ENCODE measurements at regions not wholly inside any gene's neighbourhood (a gene's known extent, or its start where the extent isn't known, plus 50 kb on each side); places are given as distances from the start of the nearest gene placed in this dataset.

GRCh38 chr2:19062370-19062769, 296.1 kb downstream of the OSR1 start:
- CTCF ChIA-PET, result no interaction called here
- H3K27ac Mint-ChIP-seq (ENCODE audit: unreplicated experiment), result no peak overlapping the region
- no peaks in the 10 kb centered on the region for H3K27me3 ChIP-seq (replicated peaks; ENCODE audit: control insufficient read depth, insufficient read depth, low read length)
- no peaks in the 10 kb centered on the region for H3K9me3 ChIP-seq
- intact Hi-C loops (cut with micrococcal nuclease; ENCODE audit: unreplicated experiment), result no loop called here
- H3K27me3 Mint-ChIP-seq (ENCODE audit: insufficient read depth, unreplicated experiment), result no peaks in the 10 kb centered on the region
- H3K4me3 ChIP-seq (ENCODE audit: low read depth, low read length), result no peak overlapping the region
- BruUV-seq (replicated peaks), result no TSS peak
- DNase-seq, result no peak
- peaks cover 4% of the 10 kb centered on the region; the same call in 1 of the 2 replicates for H3K4me1 ChIP-seq
- H3K9me3 Mint-ChIP-seq (ENCODE audit: unreplicated experiment), result no peaks in the 10 kb centered on the region
- H3K4me3 Mint-ChIP-seq (ENCODE audit: unreplicated experiment), result no peak overlapping the region
- H3K36me3 Mint-ChIP-seq (ENCODE audit: insufficient read depth, unreplicated experiment), result no peaks in the 10 kb centered on the region
- POLR2A ChIA-PET, result no interaction called here
- no peak for TF ChIP-seq CTCF (IDR thresholded peaks at IDR 0.05; ENCODE audit: insufficient read depth in 1 of 2, low read depth in 1 of 2, low read length in 1 of 2, severe bottlenecking in 1 of 2, unreplicated experiment in 1 of 2)
- H3K4me1 Mint-ChIP-seq (ENCODE audit: low read depth, unreplicated experiment), result no peaks in the 10 kb centered on the region
- no peaks in the 10 kb centered on the region for H3K36me3 ChIP-seq (ENCODE audit: control insufficient read depth, insufficient read depth, low read length)

- Mint-ChIP-seq H3K4me1 (ENCODE audit: low read depth, unreplicated experiment) (no peaks in the 10 kb centered on the region), H3K4me3 (ENCODE audit: unreplicated experiment) (no peak overlapping the region), H3K27me3 (ENCODE audit: insufficient read depth, unreplicated experiment) (no peaks in the 10 kb centered on the region), H3K9me3 (ENCODE audit: unreplicated experiment) (no peaks in the 10 kb centered on the region), H3K27ac (ENCODE audit: unreplicated experiment) (no peak overlapping the region), H3K36me3 (ENCODE audit: insufficient read depth, unreplicated experiment) (peaks cover 4% of the 10 kb centered on the region)
- ChIA-PET CTCF (no interaction called here), POLR2A (no interaction called here)
- no peaks in the 10 kb centered on the region for H3K9me3 ChIP-seq
- H3K36me3 ChIP-seq (ENCODE audit: control insufficient read depth, insufficient read depth, low read length), result no peaks in the 10 kb centered on the region
- BruUV-seq (replicated peaks), result no TSS peak
- TF ChIP-seq CTCF (IDR thresholded peaks at IDR 0.05; ENCODE audit: insufficient read depth in 1 of 2, low read depth in 1 of 2, low read length in 1 of 2, severe bottlenecking in 1 of 2, unreplicated experiment in 1 of 2), result no peak
- intact Hi-C loops (cut with micrococcal nuclease; ENCODE audit: unreplicated experiment), result no loop called here
- no peak overlapping the region for H3K4me3 ChIP-seq (ENCODE audit: low read depth, low read length)
- H3K27me3 ChIP-seq (replicated peaks; ENCODE audit: control insufficient read depth, insufficient read depth, low read length), result no peaks in the 10 kb centered on the region
- H3K4me1 ChIP-seq, result peaks cover 4% of the 10 kb centered on the region; the same call in 1 of the 2 replicates
- DNase-seq, result peak; percentile 41 to 49
Measured at GRCh38 chr2:19059076-19059475, 299.3 kb downstream of the OSR1 start.

GRCh38 chr2:19051203-19051831, 307.1 kb downstream of the OSR1 start:
- ChIA-PET POLR2A (no interaction called here), CTCF (no interaction called here)
- intact Hi-C loops (cut with micrococcal nuclease; ENCODE audit: unreplicated experiment), result no loop called here
- TF ChIP-seq CTCF (IDR thresholded peaks at IDR 0.05; ENCODE audit: insufficient read depth in 1 of 2, low read depth in 1 of 2, low read length in 1 of 2, severe bottlenecking in 1 of 2, unreplicated experiment in 1 of 2), result no peak
- no peak overlapping the region for H3K4me3 Mint-ChIP-seq (ENCODE audit: unreplicated experiment)
- no peak for DNase-seq
- no peak overlapping the region for H3K27ac Mint-ChIP-seq (ENCODE audit: unreplicated experiment)
- no peaks in the 10 kb centered on the region for H3K27me3 Mint-ChIP-seq (ENCODE audit: insufficient read depth, unreplicated experiment)
- no peaks in the 10 kb centered on the region for H3K9me3 ChIP-seq
- BruUV-seq (replicated peaks), result no TSS peak
- H3K4me1 ChIP-seq, result no peaks in the 10 kb centered on the region
- H3K4me3 ChIP-seq (ENCODE audit: low read depth, low read length), result no peak overlapping the region
- H3K27me3 ChIP-seq (replicated peaks; ENCODE audit: control insufficient read depth, insufficient read depth, low read length), result no peaks in the 10 kb centered on the region
- H3K36me3 ChIP-seq (ENCODE audit: control insufficient read depth, insufficient read depth, low read length), result no peaks in the 10 kb centered on the region
- no peaks in the 10 kb centered on the region for H3K36me3 Mint-ChIP-seq (ENCODE audit: insufficient read depth, unreplicated experiment)
- no peaks in the 10 kb centered on the region for H3K4me1 Mint-ChIP-seq (ENCODE audit: low read depth, unreplicated experiment)
- no peaks in the 10 kb centered on the region for H3K9me3 Mint-ChIP-seq (ENCODE audit: unreplicated experiment)
